ENCODE measurements at regions not wholly inside any gene's neighbourhood (a gene's known extent, or its start where the extent isn't known, plus 50 kb on each side); places are given as distances from the start of the nearest gene placed in this dataset.

DNA sequence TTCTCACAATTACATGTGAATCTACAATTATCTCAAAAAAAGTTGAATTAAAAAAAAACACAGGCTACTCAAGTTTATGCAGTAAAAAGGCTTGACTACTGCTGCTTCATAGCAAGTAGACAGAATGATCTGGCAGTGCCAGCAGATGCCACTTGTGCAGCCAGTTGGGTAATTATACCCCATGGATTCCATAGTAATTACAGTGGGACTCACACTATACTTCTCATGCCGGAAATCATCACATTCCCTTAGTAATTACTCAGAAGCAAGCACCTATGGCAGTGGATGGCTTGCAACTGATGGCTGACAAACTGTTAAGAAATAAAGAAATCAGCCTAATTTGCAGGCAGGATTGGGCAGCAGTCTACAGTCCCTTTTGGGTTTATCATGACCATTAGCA lies 463.2 kb upstream of the KLF4 start:
- TF ChIP-seq POLR2A (IDR thresholded peaks at IDR 0.05; ENCODE audit: low read length) (no peak), GATA1 (IDR thresholded peaks at IDR 0.05; ENCODE audit: low read depth, low read length) (no peak)

Measured in erythroblast (primary cell).